HEK293T (cell line): ENCODE measurements at regions not wholly inside any gene's neighbourhood (a gene's known extent, or its start where the extent isn't known, plus 50 kb on each side); places are given as distances from the start of the nearest gene placed in this dataset.

Source experiments
- CTCF ChIA-PET: fragments of 350-600 bp; formaldehyde crosslinking; extraction: SDS; loops from one replicate; lab custom pipeline; 2021; ENCODE audit warnings: antibody characterized with exemption, inconsistent platforms; lab: Yijun Ruan, JAX
- POLR2A ChIA-PET: fragments of 350-600 bp; formaldehyde crosslinking; extraction: SDS; loops from one replicate; lab custom pipeline; 2020; ENCODE audit warnings: antibody characterized with exemption, inconsistent platforms; lab: Yijun Ruan, JAX
- DNase-seq: peaks from one replicate; pipeline ENCODE4 v3.0.0; 2012; ENCODE audit warnings: mixed read lengths; ENCODE audit errors: extremely low spot score
- ARNT ChIP-seq: fragments of 450-650 bp; IDR thresholded peaks from 2 replicates; pipeline ENCODE4 v1.6.1; 2017; ENCODE audit warnings: mild to moderate bottlenecking
- BHLHE40 ChIP-seq: fragments of 450-650 bp; IDR thresholded peaks from 2 replicates; pipeline ENCODE4 v1.6.1; 2016; ENCODE audit warnings: mild to moderate bottlenecking, moderate library complexity, borderline replicate concordance
- CTBP1 ChIP-seq: fragments of 450-650 bp; IDR thresholded peaks from 2 replicates; pipeline ENCODE4 v1.6.1; 2016; ENCODE audit warnings: borderline replicate concordance
- ELF4 ChIP-seq: fragments of 450-650 bp; IDR thresholded peaks from 2 replicates; pipeline ENCODE4 v1.6.1; 2017; ENCODE audit warnings: antibody characterized with exemption
- FOXA1 ChIP-seq: fragments of 450-650 bp; IDR thresholded peaks from 2 replicates; pipeline ENCODE4 v1.6.1; 2016; ENCODE audit warnings: mild to moderate bottlenecking
- FOXK2 ChIP-seq: fragments of 450-650 bp; IDR thresholded peaks from 2 replicates; pipeline ENCODE4 v1.6.1; 2016; ENCODE audit warnings: mild to moderate bottlenecking
- FOXM1 ChIP-seq: fragments of 450-650 bp; IDR thresholded peaks from 2 replicates; pipeline ENCODE4 v1.6.1; 2017; ENCODE audit warnings: mild to moderate bottlenecking, borderline replicate concordance
- HDGF ChIP-seq: fragments of 450-650 bp; IDR thresholded peaks from 2 replicates; pipeline ENCODE4 v1.6.1; 2017; ENCODE audit warnings: antibody characterized with exemption, borderline replicate concordance
- L3MBTL2 ChIP-seq: fragments of 450-650 bp; conservative IDR thresholded peaks from 2 replicates; pipeline ENCODE4 v1.6.1; 2016; ENCODE audit warnings: mild to moderate bottlenecking
- LEF1 ChIP-seq: fragments of 450-650 bp; IDR thresholded peaks from 2 replicates; pipeline ENCODE4 v1.6.1; 2017; ENCODE audit warnings: mild to moderate bottlenecking, borderline replicate concordance
- NFRKB ChIP-seq: fragments of 450-650 bp; IDR thresholded peaks from 2 replicates; pipeline ENCODE4 v1.6.1; 2016; ENCODE audit warnings: mild to moderate bottlenecking, moderate library complexity
- SP1 ChIP-seq: fragments of 450-650 bp; IDR thresholded peaks from 2 replicates; pipeline ENCODE4 v1.6.1; 2017
- SUZ12 ChIP-seq: fragments of 450-650 bp; IDR thresholded peaks from 2 replicates; pipeline ENCODE4 v1.6.1; 2016; ENCODE audit warnings: mild to moderate bottlenecking
- TARDBP ChIP-seq: fragments of 450-650 bp; IDR thresholded peaks from 2 replicates; pipeline ENCODE4 v1.6.1; 2016
- ZNF384 ChIP-seq: fragments of 450-650 bp; IDR thresholded peaks from 2 replicates; pipeline ENCODE4 v1.6.1; 2016
- TF ChIP-seq, protein P1 (sequence below): fragments of 450-650 bp; IDR thresholded peaks from 2 replicates; pipeline ENCODE4 v1.6.1; 2016

DNA sequence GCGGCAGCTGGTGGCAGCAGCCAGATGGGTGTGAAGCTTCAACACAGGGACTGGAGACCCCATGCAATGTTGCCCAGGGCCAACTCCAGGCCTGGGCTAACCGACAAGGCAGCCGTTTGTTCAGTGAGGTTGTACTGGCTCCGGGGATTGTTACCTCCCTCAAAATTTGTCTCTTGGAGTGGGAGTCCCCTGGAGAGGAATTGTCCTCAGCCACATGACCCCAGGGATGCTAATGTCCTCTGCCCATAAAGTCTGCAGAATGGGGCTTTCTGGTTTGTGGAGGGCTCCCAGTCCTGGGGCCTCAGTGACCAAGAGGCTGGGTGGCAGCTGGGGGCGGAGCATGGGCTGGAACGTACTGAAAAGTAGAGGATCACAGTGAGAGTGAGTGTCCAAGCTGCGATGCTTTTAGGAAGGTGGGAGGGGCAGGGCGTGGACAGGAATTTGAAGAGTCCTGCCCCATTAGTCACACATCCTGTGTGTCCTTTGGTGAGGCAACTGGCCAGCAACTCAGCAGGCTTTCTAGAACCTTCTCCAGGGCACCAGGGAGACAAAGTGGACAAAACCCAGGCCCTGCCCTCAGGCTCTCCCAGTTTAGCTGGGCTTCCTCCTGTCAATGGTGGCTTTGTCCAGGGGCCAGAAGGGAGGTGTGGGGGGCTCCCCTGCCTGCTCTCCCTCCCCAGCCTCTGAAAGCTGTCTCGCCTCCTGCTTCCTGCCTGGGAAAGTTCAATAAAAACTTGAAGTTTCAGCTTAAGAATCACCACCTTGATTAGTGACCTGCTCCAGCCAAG lies 114.0 kb downstream of the NSG2 start:
- DNase-seq, result no peak
- POLR2A ChIA-PET, result no interaction called here

DNA sequence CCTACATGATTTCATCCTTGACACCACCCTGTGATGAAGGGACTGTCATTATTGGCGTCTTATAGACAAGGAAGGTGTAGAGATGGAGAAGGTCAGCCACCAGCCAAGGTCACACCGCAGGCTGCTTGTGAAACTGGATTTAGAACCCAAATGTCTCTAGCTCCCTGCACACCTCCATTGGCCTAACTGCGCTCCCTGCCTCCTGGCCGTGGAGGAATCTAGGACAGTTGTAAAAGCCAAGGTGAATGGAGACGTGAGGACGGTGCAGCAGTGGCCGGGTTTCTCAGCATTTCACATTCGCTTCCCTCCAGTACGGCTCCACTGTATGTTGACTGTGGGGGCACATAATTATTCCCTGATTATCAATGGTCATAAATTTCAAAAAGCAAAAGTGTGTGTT lies 119.9 kb downstream of the NSG2 start:
- TF ChIP-seq LEF1 (no peak), SUZ12 (no peak), ELF4 (no peak), FOXK2 (no peak), NFRKB (no peak), HDGF (no peak), CTBP1 (no peak), ZNF384 (no peak), SP1 (no peak), FOXA1 (no peak), FOXM1 (no peak), ARNT (no peak), TARDBP (no peak), L3MBTL2 (no peak), BHLHE40 (no peak)
- TF ChIP-seq, protein P1, sequence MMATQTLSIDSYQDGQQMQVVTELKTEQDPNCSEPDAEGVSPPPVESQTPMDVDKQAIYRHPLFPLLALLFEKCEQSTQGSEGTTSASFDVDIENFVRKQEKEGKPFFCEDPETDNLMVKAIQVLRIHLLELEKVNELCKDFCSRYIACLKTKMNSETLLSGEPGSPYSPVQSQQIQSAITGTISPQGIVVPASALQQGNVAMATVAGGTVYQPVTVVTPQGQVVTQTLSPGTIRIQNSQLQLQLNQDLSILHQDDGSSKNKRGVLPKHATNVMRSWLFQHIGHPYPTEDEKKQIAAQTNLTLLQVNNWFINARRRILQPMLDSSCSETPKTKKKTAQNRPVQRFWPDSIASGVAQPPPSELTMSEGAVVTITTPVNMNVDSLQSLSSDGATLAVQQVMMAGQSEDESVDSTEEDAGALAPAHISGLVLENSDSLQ, result no peak
- no peak for DNase-seq
- POLR2A ChIA-PET, result no interaction called here
- CTCF ChIA-PET, result no interaction called here

More for the DNA sequence above, 114.0 kb downstream of the NSG2 start:
- TF ChIP-seq FOXK2 (no peak), SUZ12 (no peak), BHLHE40 (no peak), FOXA1 (no peak), ARNT (no peak)
- CTCF ChIA-PET, result no interaction called here

DNA sequence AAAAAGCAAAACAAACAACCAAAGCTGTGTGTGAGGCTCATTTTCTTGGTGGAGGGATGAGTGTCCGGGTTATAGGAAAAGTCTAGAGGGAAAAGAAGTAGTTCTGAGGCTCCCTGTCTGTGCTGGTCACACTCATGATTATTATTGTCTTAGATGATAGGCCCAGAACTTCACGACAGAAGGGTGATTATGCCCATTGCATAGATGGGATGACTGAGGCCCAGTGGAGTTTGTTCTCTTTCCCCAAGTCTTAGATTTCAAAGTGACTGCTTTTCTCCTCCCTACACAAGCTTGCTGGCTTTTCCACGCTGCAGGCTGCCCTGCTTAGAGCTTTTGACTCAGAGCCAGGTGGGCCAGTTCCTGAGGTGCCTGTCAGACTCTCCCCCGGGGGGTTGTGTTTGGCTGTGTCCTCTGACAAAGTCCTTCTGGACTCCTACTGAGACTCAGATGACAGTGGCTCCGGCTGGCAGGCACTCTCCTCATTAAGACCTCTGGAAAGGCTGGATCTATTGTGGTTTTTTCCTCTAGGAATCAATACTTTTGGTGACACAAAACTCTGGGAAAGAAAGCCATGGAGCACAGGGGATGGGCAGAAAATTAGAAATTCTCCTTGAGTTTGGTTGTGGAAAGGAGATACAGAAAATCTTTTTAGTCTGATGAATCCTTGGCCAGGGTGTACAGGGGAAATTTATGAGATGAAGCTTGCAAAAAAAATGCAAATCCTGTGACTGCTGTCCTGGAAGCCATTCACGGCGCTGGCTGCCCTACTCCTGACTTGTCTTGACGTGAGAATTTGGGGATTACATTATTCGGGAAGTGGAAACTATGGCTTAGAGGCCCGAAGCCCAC lies 120.9 kb downstream of the NSG2 start:
- ChIA-PET CTCF (no interaction called here), POLR2A (no interaction called here)
- DNase-seq, result no peak
- TF ChIP-seq ELF4, result no peak
- TF ChIP-seq CTBP1, result no peak
- no peak for TF ChIP-seq FOXA1

DNA sequence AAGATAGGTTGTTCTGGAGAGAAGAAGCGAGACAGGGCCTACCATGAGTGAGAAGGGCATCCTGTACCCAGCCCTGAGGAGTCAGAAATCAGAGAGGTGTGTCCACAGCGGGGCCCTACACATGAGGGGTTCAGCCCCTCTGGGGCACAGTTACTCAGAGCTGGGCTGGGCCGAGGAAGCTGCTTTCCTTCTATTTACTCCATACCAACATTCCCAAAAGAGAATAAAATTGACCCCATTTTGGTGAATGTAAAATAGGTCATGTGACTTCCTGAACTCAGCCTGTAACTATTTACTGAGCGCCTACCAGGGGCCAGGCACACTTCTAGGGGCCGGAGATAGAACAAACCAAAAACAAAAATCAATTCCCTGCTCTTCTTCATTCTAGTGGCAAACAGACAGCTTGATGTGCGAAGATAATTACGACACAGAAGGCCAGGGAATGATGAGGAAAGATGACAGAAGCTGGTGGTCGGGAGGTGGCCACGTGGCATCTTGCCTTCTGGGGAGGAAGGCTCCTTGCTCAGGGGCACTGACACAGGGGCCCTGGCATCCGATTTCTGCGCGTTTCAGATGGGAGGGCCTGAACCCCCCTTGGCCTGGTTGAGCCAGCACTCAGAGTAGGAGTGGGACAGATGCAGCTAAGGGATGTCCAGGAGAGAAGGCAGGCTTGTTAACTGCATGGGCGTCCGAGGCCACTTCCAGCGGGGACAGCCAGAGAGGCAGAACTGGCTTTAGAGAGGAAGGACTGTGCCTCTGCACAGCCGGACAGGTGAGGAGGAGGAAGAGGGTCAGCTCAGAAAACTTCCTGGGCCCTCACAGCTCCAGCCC lies 121.8 kb downstream of the NSG2 start:
- TF ChIP-seq, protein P1, result no peak
- no peak for TF ChIP-seq SUZ12
- no peak for TF ChIP-seq ELF4
- no peak for TF ChIP-seq ARNT
- no peak for TF ChIP-seq FOXM1
- no peak for TF ChIP-seq CTBP1
- no peak for TF ChIP-seq L3MBTL2
- TF ChIP-seq BHLHE40, result no peak
- DNase-seq, result no peak
- ChIA-PET POLR2A (no interaction called here), CTCF (no interaction called here)

DNA sequence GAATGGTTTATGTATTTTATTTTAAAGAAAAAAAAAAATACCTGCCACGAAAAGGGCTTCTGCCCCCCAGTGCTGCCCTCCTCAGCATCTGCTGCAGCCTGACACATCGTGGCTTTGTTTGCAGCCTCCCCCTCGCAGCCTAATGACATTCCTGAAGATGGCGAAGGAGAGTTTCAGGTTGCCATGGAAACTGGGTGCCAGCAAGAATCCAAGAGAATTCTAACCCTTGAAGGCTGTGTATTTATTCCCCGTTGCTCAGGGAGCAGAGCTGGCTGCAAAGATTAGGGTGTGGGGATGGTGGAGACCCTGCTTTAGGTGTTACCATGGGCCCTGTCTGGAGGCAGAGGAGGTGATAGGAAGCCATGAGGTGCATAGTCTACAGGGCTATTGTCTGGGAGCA lies 126.6 kb downstream of the NSG2 start:
- CTCF ChIA-PET, result no interaction called here
- TF ChIP-seq L3MBTL2, result no peak
- TF ChIP-seq ELF4, result no peak
- TF ChIP-seq CTBP1, result no peak
- TF ChIP-seq HDGF, result no peak
- no peak for TF ChIP-seq ZNF384
- TF ChIP-seq TARDBP, result no peak
- no peak for TF ChIP-seq FOXM1
- TF ChIP-seq SUZ12, result no peak
- TF ChIP-seq SP1, result no peak
- POLR2A ChIA-PET, result no interaction called here

DNA sequence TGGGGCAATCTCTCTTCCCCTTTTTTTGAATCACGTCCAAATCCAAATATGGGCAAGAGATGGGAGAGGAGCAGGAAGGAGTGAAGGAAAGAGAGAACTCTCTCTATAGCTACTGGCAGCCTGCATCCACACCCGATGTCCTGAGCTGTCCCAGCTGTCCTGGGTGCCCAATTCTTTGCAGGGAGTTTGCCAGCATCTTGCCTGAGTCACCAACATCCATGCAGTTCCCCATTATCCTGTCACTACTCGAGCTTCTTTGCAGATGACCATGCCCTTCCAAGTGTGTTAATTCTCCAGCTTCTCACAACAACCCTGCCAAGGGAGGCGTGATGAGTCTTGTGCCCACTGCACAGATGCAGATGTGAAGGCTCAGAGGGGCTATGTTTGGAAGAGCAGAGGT lies 127.1 kb downstream of the NSG2 start:
- TF ChIP-seq ZNF384, result no peak
- no peak for TF ChIP-seq FOXA1
- TF ChIP-seq FOXM1, result no peak
- no peak for TF ChIP-seq CTBP1
- no peak for TF ChIP-seq ELF4
- TF ChIP-seq SUZ12, result no peak
- no peak for TF ChIP-seq TARDBP
- TF ChIP-seq SP1, result no peak
- TF ChIP-seq FOXK2, result no peak
- no peak for TF ChIP-seq ARNT
- no peak for TF ChIP-seq HDGF
- TF ChIP-seq, protein P1, result no peak
- ChIA-PET CTCF (no interaction called here), POLR2A (no interaction called here)
- DNase-seq, result no peak

More for the DNA sequence above, 126.6 kb downstream of the NSG2 start:
- DNase-seq, result no peak
